GM12878 (cell line): ENCODE measurements at regions not wholly inside any gene's neighbourhood (a gene's known extent, or its start where the extent isn't known, plus 50 kb on each side); places are given as distances from the start of the nearest gene placed in this dataset.

Source experiments
- ATAC-seq: fragments of 200-7000 bp; cut with Tn5 transposase; 3 replicates; pipeline ENCODE4 v1.9.1; 2020; ENCODE audit warnings: mild to moderate bottlenecking, moderate library complexity
- BruUV-seq: library from RNA; stranded (reverse); fragments of 400-500 nt; replicated peaks from 2 replicates; lab custom pipeline; 2021; lab: Mats Ljungman, UMichigan
- CTCF ChIA-PET: fragments of 300-600 bp; sonication (Branson Sonifier 250); formaldehyde crosslinking; extraction: SDS; loops from one replicate; lab custom pipeline; 2021; ENCODE audit warnings: inconsistent platforms; lab: Yijun Ruan, JAX
- POLR2A ChIA-PET: fragments of 350-600 bp; formaldehyde crosslinking; extraction: SDS; loops from one replicate; lab custom pipeline; 2021; ENCODE audit warnings: inconsistent platforms; lab: Charles Lee
- RAD21 ChIA-PET: fragments of 300-600 bp; sonication (Branson Sonifier 250); formaldehyde crosslinking; loops from one replicate; lab custom pipeline; 2023; ENCODE audit warnings: antibody characterized with exemption; ENCODE audit not compliant: unreplicated experiment; lab: Charles Lee
- SMC1A ChIA-PET: fragments of 300-600 bp; sonication (Branson Sonifier 250); formaldehyde crosslinking; loops from one replicate; lab custom pipeline; 2023; ENCODE audit not compliant: unreplicated experiment, uncharacterized antibody; lab: Charles Lee
- DNase-seq: peaks from one replicate; pipeline ENCODE4 v3.0.0-alpha.2; 2011; ENCODE audit warnings: low read depth, low spot score
- FAIRE-seq: peaks from 3 replicates; lab custom pipeline; 2011; peaks lifted over from hg19 to GRCh38; lab: Jason Lieb, UNC
- H2AFZ ChIP-seq: 2 replicates; pipeline ENCODE4 v1.6.0; 2011; ENCODE audit warnings: low read depth, low read length, control low read depth; ENCODE audit not compliant: control insufficient read depth
- H3K27ac ChIP-seq: 2 replicates; pipeline ENCODE4 v1.5.1; 2011; ENCODE audit warnings: control low read depth; ENCODE audit not compliant: control insufficient read depth, insufficient read depth
- H3K27me3 ChIP-seq, 2 experiments: replicated peaks in 1 of 2; 2 replicates each; pipeline versions ENCODE4 v1.6.0 to v1.6.1; 2011; ENCODE audit warnings: low read length in 1 of 2; ENCODE audit not compliant: control insufficient read depth in 2 of 2, insufficient read depth in 2 of 2
- H3K36me3 ChIP-seq, 2 experiments: 2 replicates each; pipeline ENCODE4 v1.5.1; 2011; ENCODE audit warnings: low read length in 1 of 2; ENCODE audit not compliant: control insufficient read depth in 2 of 2, insufficient read depth in 2 of 2
- H3K4me1 ChIP-seq: 2 replicates; pipeline ENCODE4 v1.6.1; 2011; ENCODE audit warnings: mild to moderate bottlenecking, low read length, moderate library complexity, mixed read lengths; ENCODE audit not compliant: control insufficient read depth, insufficient read depth
- H3K4me2 ChIP-seq: 2 replicates; pipeline ENCODE4 v1.6.0; 2011; ENCODE audit warnings: control low read depth; ENCODE audit not compliant: control insufficient read depth, insufficient read depth
- H3K4me3 ChIP-seq: fragments of 200-600 bp; sonication (generic); 2 replicates; pipeline ENCODE4 v1.5.1; 2016
- H3K79me2 ChIP-seq: 2 replicates; pipeline ENCODE4 v1.6.0; 2011; ENCODE audit warnings: low read length; ENCODE audit not compliant: control insufficient read depth, insufficient read depth
- H3K9ac ChIP-seq: 2 replicates; pipeline ENCODE4 v1.8.0; 2011; ENCODE audit warnings: low read length, control low read depth, mixed read lengths; ENCODE audit not compliant: control insufficient read depth, insufficient read depth
- H3K9me3 ChIP-seq: replicated peaks from 3 replicates; pipeline ENCODE4 v1.5.1; 2011; ENCODE audit warnings: mild to moderate bottlenecking, low read length; ENCODE audit not compliant: control insufficient read depth, insufficient read depth
- H4K20me1 ChIP-seq: 2 replicates; pipeline ENCODE4 v1.6.0; 2011; ENCODE audit not compliant: control insufficient read depth, insufficient read depth
- CEBPZ ChIP-seq: fragments of 150-350 bp; IDR thresholded peaks from 2 replicates; pipeline ENCODE4 v1.6.1; 2016; ENCODE audit warnings: low read depth, low read length
- EP300 ChIP-seq, 2 experiments: fragments of 150-350 bp in 1 of 2; IDR thresholded peaks; 2 replicates each; pipeline ENCODE4 v1.6.1; 2011 to 2012; ENCODE audit warnings: low read depth in 2 of 2, low read length in 2 of 2, borderline replicate concordance in 1 of 2, improper control_type of control experiment in 1 of 2, inconsistent platforms in 1 of 2; ENCODE audit not compliant: control insufficient read depth in 1 of 2
- ESRRA ChIP-seq: IDR thresholded peaks from 2 replicates; pipeline ENCODE4 v1.6.1; 2012; ENCODE audit warnings: mild to moderate bottlenecking, low read length, improper control_type of control experiment
- FOXK2 ChIP-seq: fragments of 450-650 bp; IDR thresholded peaks from 2 replicates; pipeline ENCODE4 v1.6.1; 2017; ENCODE audit warnings: mild to moderate bottlenecking, moderate library complexity
- NR2C1 ChIP-seq: fragments of 450-650 bp; IDR thresholded peaks from 2 replicates; pipeline ENCODE4 v1.6.1; 2017; ENCODE audit warnings: antibody characterized with exemption, mild to moderate bottlenecking, moderate library complexity
- SUZ12 ChIP-seq: fragments of 200-600 bp; sonication (generic); IDR thresholded peaks from one replicate; pipeline ENCODE4 v1.6.1; 2018; ENCODE audit warnings: antibody characterized with exemption, mild to moderate bottlenecking; ENCODE audit not compliant: unreplicated experiment
- TARDBP ChIP-seq: IDR thresholded peaks from 2 replicates; pipeline ENCODE4 v1.6.1; 2016; ENCODE audit warnings: borderline replicate concordance
- WRNIP1 ChIP-seq: IDR thresholded peaks from 2 replicates; pipeline ENCODE4 v1.6.1; 2011; ENCODE audit warnings: low read depth, low read length, improper control_type of control experiment, borderline replicate concordance
- WGBS: methylation state at CpG from one replicate; pipeline ENCODE4 v1.1.6; 2016; ENCODE audit warnings: low lambda C conversion rate; ENCODE audit not compliant: insufficient replicate concordance, insufficient coverage; ENCODE audit errors: missing lambda C conversion rate; 5-methylcytosine and 5-hydroxymethylcytosine counted together
- in situ Hi-C: fragments of 300-500 bp; cut with MboI; formaldehyde crosslinking; loops from 9 replicates; pipeline ENCODE4 v1.14.3; 2018; ENCODE audit warnings: mixed read lengths
- intact Hi-C: fragments of 100-400 bp; cut with micrococcal nuclease; formaldehyde crosslinking; loops from one replicate; pipeline ENCODE4 v1.14.2; 2022; ENCODE audit not compliant: unreplicated experiment

DNA sequence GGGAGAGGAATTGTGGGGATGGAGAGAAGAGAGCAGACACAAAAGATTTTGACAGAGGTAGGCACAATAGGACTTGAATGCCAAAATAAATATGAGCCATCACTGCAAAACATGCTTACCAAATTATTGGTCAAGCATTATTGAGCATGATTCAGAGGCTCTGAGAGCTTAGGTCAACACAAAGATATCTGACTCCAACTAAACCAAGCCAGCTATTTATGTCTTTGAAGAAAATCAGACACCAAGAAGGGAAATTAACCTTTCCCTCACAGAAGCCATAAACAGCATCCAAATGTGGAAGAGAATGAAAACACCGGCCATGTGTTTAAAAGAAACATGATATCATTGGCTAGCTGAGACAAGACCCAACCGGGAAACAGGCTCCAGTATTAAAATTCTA is 323.2 kb downstream of the RAB28 start:
- H3K27me3 ChIP-seq, result no peaks in the 10 kb centered on the region
- CTCF ChIA-PET, result interaction anchor here (1.1 kb wide), 1 partner anchor 19 kb away, joined by 3 read pairs; no protein-coding TSS in a partner anchor
- in situ Hi-C loops, result no loop called here
- no peak for TF ChIP-seq SUZ12
- no peak for TF ChIP-seq FOXK2
- TF ChIP-seq EP300 (IDR thresholded peaks at IDR 0.05; ENCODE audit: borderline replicate concordance in 1 of 2, control insufficient read depth in 1 of 2, low read depth in 2 of 2, low read length in 2 of 2), result no peak
- TF ChIP-seq ESRRA, result no peak
- TF ChIP-seq TARDBP, result no peak
- TF ChIP-seq WRNIP1, result no peak
- TF ChIP-seq CEBPZ, result no peak
- no peak for TF ChIP-seq NR2C1
- intact Hi-C loops, result no loop called here
- H3K79me2 ChIP-seq, result no peaks in the 10 kb centered on the region
- no peak for DNase-seq
- no peak for FAIRE-seq
- BruUV-seq, result no TSS peak
- H3K4me1 ChIP-seq, result no peaks in the 10 kb centered on the region
- no peak for ATAC-seq
- no peak overlapping the region for H2AFZ ChIP-seq
- no peaks in the 10 kb centered on the region for H3K36me3 ChIP-seq
- RAD21 ChIA-PET, result no interaction called here
- H3K4me2 ChIP-seq, result no peak overlapping the region
- WGBS, result 50% methylated on average over 2 of the region's 2 CpGs
- no peak overlapping the region for H3K27ac ChIP-seq
- SMC1A ChIA-PET, result no interaction called here
- POLR2A ChIA-PET, result no interaction called here
- H3K9me3 ChIP-seq, result no peaks in the 10 kb centered on the region
- H4K20me1 ChIP-seq, result no peaks in the 10 kb centered on the region
- no peak overlapping the region for H3K4me3 ChIP-seq
- H3K9ac ChIP-seq, result no peak overlapping the region
